Uterus (tissue), 3 donors: ENCODE measurements at regions not wholly inside any gene's neighbourhood (a gene's known extent, or its start where the extent isn't known, plus 50 kb on each side); places are given as distances from the start of the nearest gene placed in this dataset.

Experiments
- DNase-seq, 2 donors: peaks; one replicate each; pipeline ENCODE4 v3.0.0-alpha.2; 2019 to 2020
- H3K27ac ChIP-seq, 2 donors: fragments of 200-600 bp; sonication (generic); 1 replicate in 1 of 2; 2 replicates in 1 of 2; pipeline ENCODE4 v1.5.1; 2016 to 2018
- H3K27me3 ChIP-seq, 2 donors: fragments of 200-600 bp; sonication (generic); one replicate each; pipeline ENCODE4 v1.5.1; 2018 to 2019; ENCODE audit warnings: control low read depth in 1 of 2
- H3K36me3 ChIP-seq, 2 donors: fragments of 200-600 bp; sonication (generic); one replicate each; pipeline ENCODE4 v1.5.1; 2019; ENCODE audit warnings: control low read depth in 1 of 2
- H3K4me1 ChIP-seq, 2 donors: fragments of 200-600 bp; sonication (generic); one replicate each; pipeline ENCODE4 v1.5.1; 2018 to 2019; ENCODE audit warnings: control low read depth in 1 of 2
- H3K4me3 ChIP-seq, 2 donors: fragments of 200-600 bp; sonication (generic); 1 replicate in 1 of 2; 2 replicates in 1 of 2; pipeline ENCODE4 v1.5.1; 2018 to 2019; ENCODE audit warnings: mild to moderate bottlenecking in 1 of 2
- H3K9me3 ChIP-seq, 2 donors: fragments of 200-600 bp; sonication (generic); one replicate each; pipeline ENCODE4 v1.5.1; 2019; ENCODE audit warnings: control low read depth in 1 of 2
- CTCF ChIP-seq, 4 experiments: fragments of 200-600 bp in 2 of 4; fragments of 450-650 bp in 2 of 4; sonication (generic) in 2 of 4; IDR thresholded peaks; one replicate each; pipeline ENCODE4 v1.5.1; 2016 to 2019; ENCODE audit warnings: antibody characterized with exemption in 4 of 4, mild to moderate bottlenecking in 2 of 4, moderate library complexity in 1 of 4
- POLR2A ChIP-seq, 2 donors: fragments of 450-650 bp; IDR thresholded peaks; one replicate each; pipeline ENCODE4 v1.6.1; 2016; ENCODE audit warnings: antibody characterized with exemption in 2 of 2, mild to moderate bottlenecking in 1 of 2, moderate library complexity in 1 of 2
- intact Hi-C: fragments of 100-400 bp; cut with DNase I; formaldehyde crosslinking; loops from one replicate; pipeline ENCODE4 v1.15.1; 2023; ENCODE audit warnings: low total_unique reads
- donor health status: DM: yes; HTN: yes; CAD: no.

GRCh38 chr6:50102676-50103075 is 52.9 kb upstream of the DEFB112 start:
- Histone ChIP-seq H3K4me1 (no peaks in the 10 kb centered on the region), H3K4me3 (no peak overlapping the region), H3K27me3 (no peaks in the 10 kb centered on the region), H3K27ac (no peak overlapping the region), H3K9me3 (no peaks in the 10 kb centered on the region), H3K36me3 (no peaks in the 10 kb centered on the region)
- intact Hi-C loops, result no loop called here
- TF ChIP-seq CTCF (IDR thresholded peaks at IDR 0.05) (no peak), POLR2A (IDR thresholded peaks at IDR 0.05) (no peak)
- no peak for DNase-seq

GRCh38 chr6:50110587-50110986 is 60.9 kb upstream of the DEFB112 start:
- no peaks in the 10 kb centered on the region for H3K9me3 ChIP-seq
- H3K27me3 ChIP-seq, result no peaks in the 10 kb centered on the region
- H3K36me3 ChIP-seq, result no peaks in the 10 kb centered on the region
- no peak overlapping the region for H3K4me3 ChIP-seq
- no peaks in the 10 kb centered on the region for H3K4me1 ChIP-seq
- DNase-seq, result no peak
- H3K27ac ChIP-seq, result no peak overlapping the region
- TF ChIP-seq POLR2A (IDR thresholded peaks at IDR 0.05), result no peak
- intact Hi-C loops, result no loop called here

- intact Hi-C loops, result no loop called here
- TF ChIP-seq POLR2A (IDR thresholded peaks at IDR 0.05) (no peak), CTCF (IDR thresholded peaks at IDR 0.05) (no peak)
- no peaks in the 10 kb centered on the region for H3K36me3 ChIP-seq
- H3K4me1 ChIP-seq, result no peaks in the 10 kb centered on the region
- no peak overlapping the region for H3K4me3 ChIP-seq
- no peak for DNase-seq
- no peaks in the 10 kb centered on the region for H3K27me3 ChIP-seq
- no peak overlapping the region for H3K27ac ChIP-seq
- no peaks in the 10 kb centered on the region for H3K9me3 ChIP-seq
Observed at GRCh38 chr6:50112981-50113857, 63.5 kb upstream of the DEFB112 start.

- H3K4me3 ChIP-seq, result no peak overlapping the region
- no peak overlapping the region for H3K27ac ChIP-seq
- no peaks in the 10 kb centered on the region for H3K36me3 ChIP-seq
- intact Hi-C loops, result no loop called here
- H3K9me3 ChIP-seq, result no peaks in the 10 kb centered on the region
- no peak for TF ChIP-seq CTCF (IDR thresholded peaks at IDR 0.05)
- no peak for TF ChIP-seq POLR2A (IDR thresholded peaks at IDR 0.05)
- H3K27me3 ChIP-seq, result no peaks in the 10 kb centered on the region
- DNase-seq, result no peak
- no peaks in the 10 kb centered on the region for H3K4me1 ChIP-seq
Observed at GRCh38 chr6:50116390-50116789, 66.7 kb upstream of the DEFB112 start.

GRCh38 chr6:50116797-50117542 is 67.2 kb upstream of the DEFB112 start:
- Histone ChIP-seq H3K27me3 (no peaks in the 10 kb centered on the region), H3K4me1 (no peaks in the 10 kb centered on the region), H3K36me3 (no peaks in the 10 kb centered on the region), H3K27ac (no peak overlapping the region), H3K9me3 (no peaks in the 10 kb centered on the region), H3K4me3 (no peak overlapping the region)
- intact Hi-C loops, result no loop called here
- TF ChIP-seq CTCF (IDR thresholded peaks at IDR 0.05) (no peak), POLR2A (IDR thresholded peaks at IDR 0.05) (no peak)
- DNase-seq, result no peak
